ENCODE measurements at regions not wholly inside any gene's neighbourhood (a gene's known extent, or its start where the extent isn't known, plus 50 kb on each side); places are given as distances from the start of the nearest gene placed in this dataset.
A peak's percentile ranks its signal among the peaks of the same experiment; 100 is the strongest.

- Mint-ChIP-seq H3K4me1 (peaks cover 5% of the 10 kb centered on the region), H3K9me3 (no peaks in the 10 kb centered on the region), H3K4me3 (no peak overlapping the region), H3K36me3 (ENCODE audit: low read depth) (no peaks in the 10 kb centered on the region), H3K27me3 (ENCODE audit: low read depth) (peaks cover 4% of the 10 kb centered on the region), H3K27ac (ENCODE audit: unreplicated experiment) (no peak overlapping the region)
- no peak for DNase-seq (ENCODE audit: low read depth, low spot score)
- TF ChIP-seq CTCF (conservative IDR thresholded peaks at IDR 0.05): no peak
Observed at GRCh38 chr18:24719791-24720190, 259.4 kb downstream of the HRH4 start.

- TF ChIP-seq CTCF (conservative IDR thresholded peaks at IDR 0.05): no peak
- no peak overlapping the region for H3K27ac Mint-ChIP-seq (ENCODE audit: unreplicated experiment)
- no peaks in the 10 kb centered on the region for H3K9me3 Mint-ChIP-seq
- H3K27me3 Mint-ChIP-seq (ENCODE audit: low read depth): peaks cover 4% of the 10 kb centered on the region
- H3K4me1 Mint-ChIP-seq: peaks cover 5% of the 10 kb centered on the region
- DNase-seq (ENCODE audit: low read depth, low spot score): no peak
- H3K36me3 Mint-ChIP-seq (ENCODE audit: low read depth): no peaks in the 10 kb centered on the region
- H3K4me3 Mint-ChIP-seq: no peak overlapping the region
Observed at GRCh38 chr18:24721388-24721787, 261.0 kb downstream of the HRH4 start.

DNA sequence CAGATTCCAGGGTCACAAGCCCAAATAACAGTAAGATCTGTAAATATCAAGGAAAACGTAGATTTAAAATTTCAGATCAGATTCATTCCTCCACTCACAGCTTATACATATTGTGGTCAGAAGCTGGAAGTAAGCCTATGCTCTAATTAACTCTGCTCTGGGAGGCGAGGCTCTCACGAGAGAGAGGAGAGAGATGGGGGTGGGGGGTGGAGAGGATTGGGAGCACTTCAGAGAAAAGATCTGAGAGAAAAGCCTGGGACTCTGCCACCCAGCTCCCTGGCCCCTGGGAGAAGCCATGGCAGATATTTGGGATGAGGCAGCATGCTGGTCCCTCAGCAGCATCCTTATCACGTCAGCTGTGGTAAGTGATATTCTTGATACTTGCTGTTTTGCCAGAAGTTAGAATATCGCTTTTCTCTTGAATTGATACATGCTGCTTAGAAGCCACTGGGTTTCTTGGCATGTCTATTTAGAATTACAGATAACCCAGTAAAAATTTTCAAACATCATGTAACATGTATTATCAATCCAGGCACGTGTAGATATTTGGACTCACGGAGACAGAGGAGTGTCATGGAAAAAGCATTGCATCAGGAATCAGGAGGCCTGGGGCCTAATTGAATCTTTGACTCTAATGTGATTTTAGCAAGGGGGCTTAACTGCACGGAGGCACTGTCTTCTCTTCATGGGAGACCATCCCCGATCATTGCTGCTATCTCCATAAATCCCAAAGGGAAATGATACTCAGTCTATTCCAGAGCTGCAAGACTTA is 265.4 kb downstream of the HRH4 start:
- DNase-seq (ENCODE audit: low read depth, low spot score): no peak
- peak overlapping the region; percentile 35 for H3K4me3 Mint-ChIP-seq
- H3K27ac Mint-ChIP-seq (ENCODE audit: unreplicated experiment): no peak overlapping the region
- peaks cover 5% of the 10 kb centered on the region for H3K4me1 Mint-ChIP-seq
- no peak for TF ChIP-seq CTCF (conservative IDR thresholded peaks at IDR 0.05)
- H3K9me3 Mint-ChIP-seq: no peaks in the 10 kb centered on the region
- no peaks in the 10 kb centered on the region for H3K36me3 Mint-ChIP-seq (ENCODE audit: low read depth)
- H3K27me3 Mint-ChIP-seq (ENCODE audit: low read depth): peaks cover 21% of the 10 kb centered on the region

- Mint-ChIP-seq H3K4me3 (no peak overlapping the region), H3K4me1 (peaks cover 5% of the 10 kb centered on the region), H3K9me3 (no peaks in the 10 kb centered on the region), H3K36me3 (ENCODE audit: low read depth) (no peaks in the 10 kb centered on the region), H3K27ac (ENCODE audit: unreplicated experiment) (no peak overlapping the region), H3K27me3 (ENCODE audit: low read depth) (peaks cover 17% of the 10 kb centered on the region)
- peak; percentile 90 for TF ChIP-seq CTCF (conservative IDR thresholded peaks at IDR 0.05)
- DNase-seq (ENCODE audit: low read depth, low spot score): peak; percentile 70
Observed at GRCh38 chr18:24726727-24727492, 266.5 kb downstream of the HRH4 start.

GRCh38 chr18:24727685-24728084 is 267.2 kb downstream of the HRH4 start:
- Mint-ChIP-seq H3K4me3 (no peak overlapping the region), H3K9me3 (no peaks in the 10 kb centered on the region), H3K27me3 (ENCODE audit: low read depth) (peaks cover 17% of the 10 kb centered on the region), H3K4me1 (peaks cover 9% of the 10 kb centered on the region), H3K36me3 (ENCODE audit: low read depth) (no peaks in the 10 kb centered on the region), H3K27ac (ENCODE audit: unreplicated experiment) (no peak overlapping the region)
- TF ChIP-seq CTCF (conservative IDR thresholded peaks at IDR 0.05): no peak
- no peak for DNase-seq (ENCODE audit: low read depth, low spot score)

All from neural crest cell (in vitro differentiated cells).